GM12878 (cell line): ENCODE measurements at regions not wholly inside any gene's neighbourhood (a gene's known extent, or its start where the extent isn't known, plus 50 kb on each side); places are given as distances from the start of the nearest gene placed in this dataset.

Experiments used
- ATAC-seq: fragments of 200-7000 bp; cut with Tn5 transposase; 3 replicates; pipeline ENCODE4 v1.9.1; 2020; ENCODE audit warnings: mild to moderate bottlenecking, moderate library complexity
- BruUV-seq: library from RNA; stranded (reverse); fragments of 400-500 nt; replicated peaks from 2 replicates; lab custom pipeline; 2021; lab: Mats Ljungman, UMichigan
- CTCF ChIA-PET: fragments of 300-600 bp; sonication (Branson Sonifier 250); formaldehyde crosslinking; extraction: SDS; loops from one replicate; lab custom pipeline; 2021; ENCODE audit warnings: inconsistent platforms; lab: Yijun Ruan, JAX
- POLR2A ChIA-PET: fragments of 350-600 bp; formaldehyde crosslinking; extraction: SDS; loops from one replicate; lab custom pipeline; 2021; ENCODE audit warnings: inconsistent platforms; lab: Charles Lee
- RAD21 ChIA-PET: fragments of 300-600 bp; sonication (Branson Sonifier 250); formaldehyde crosslinking; loops from one replicate; lab custom pipeline; 2023; ENCODE audit warnings: antibody characterized with exemption; ENCODE audit not compliant: unreplicated experiment; lab: Charles Lee
- SMC1A ChIA-PET: fragments of 300-600 bp; sonication (Branson Sonifier 250); formaldehyde crosslinking; loops from one replicate; lab custom pipeline; 2023; ENCODE audit not compliant: unreplicated experiment, uncharacterized antibody; lab: Charles Lee
- DNase-seq: peaks from one replicate; pipeline ENCODE4 v3.0.0-alpha.2; 2011; ENCODE audit warnings: low read depth, low spot score
- FAIRE-seq: peaks from 3 replicates; lab custom pipeline; 2011; peaks lifted over from hg19 to GRCh38; lab: Jason Lieb, UNC
- H2AFZ ChIP-seq: 2 replicates; pipeline ENCODE4 v1.6.0; 2011; ENCODE audit warnings: low read depth, low read length, control low read depth; ENCODE audit not compliant: control insufficient read depth
- H3K27ac ChIP-seq: 2 replicates; pipeline ENCODE4 v1.5.1; 2011; ENCODE audit warnings: control low read depth; ENCODE audit not compliant: control insufficient read depth, insufficient read depth
- H3K27me3 ChIP-seq, 2 experiments: replicated peaks in 1 of 2; 2 replicates each; pipeline versions ENCODE4 v1.6.0 to v1.6.1; 2011; ENCODE audit warnings: low read length in 1 of 2; ENCODE audit not compliant: control insufficient read depth in 2 of 2, insufficient read depth in 2 of 2
- H3K36me3 ChIP-seq, 2 experiments: 2 replicates each; pipeline ENCODE4 v1.5.1; 2011; ENCODE audit warnings: low read length in 1 of 2; ENCODE audit not compliant: control insufficient read depth in 2 of 2, insufficient read depth in 2 of 2
- H3K4me1 ChIP-seq: 2 replicates; pipeline ENCODE4 v1.6.1; 2011; ENCODE audit warnings: mild to moderate bottlenecking, low read length, moderate library complexity, mixed read lengths; ENCODE audit not compliant: control insufficient read depth, insufficient read depth
- H3K4me2 ChIP-seq: 2 replicates; pipeline ENCODE4 v1.6.0; 2011; ENCODE audit warnings: control low read depth; ENCODE audit not compliant: control insufficient read depth, insufficient read depth
- H3K4me3 ChIP-seq: fragments of 200-600 bp; sonication (generic); 2 replicates; pipeline ENCODE4 v1.5.1; 2016
- H3K79me2 ChIP-seq: 2 replicates; pipeline ENCODE4 v1.6.0; 2011; ENCODE audit warnings: low read length; ENCODE audit not compliant: control insufficient read depth, insufficient read depth
- H3K9ac ChIP-seq: 2 replicates; pipeline ENCODE4 v1.8.0; 2011; ENCODE audit warnings: low read length, control low read depth, mixed read lengths; ENCODE audit not compliant: control insufficient read depth, insufficient read depth
- H3K9me3 ChIP-seq: replicated peaks from 3 replicates; pipeline ENCODE4 v1.5.1; 2011; ENCODE audit warnings: mild to moderate bottlenecking, low read length; ENCODE audit not compliant: control insufficient read depth, insufficient read depth
- H4K20me1 ChIP-seq: 2 replicates; pipeline ENCODE4 v1.6.0; 2011; ENCODE audit not compliant: control insufficient read depth, insufficient read depth
- BHLHE40 ChIP-seq, 2 experiments: fragments of 450-650 bp in 1 of 2; IDR thresholded peaks; 2 replicates each; pipeline ENCODE4 v1.6.1; 2011 to 2017; ENCODE audit warnings: low read depth in 2 of 2, borderline replicate concordance in 1 of 2, improper control_type of control experiment in 1 of 2, low read length in 1 of 2, mild to moderate bottlenecking in 1 of 2
- CEBPB ChIP-seq, 2 experiments: fragments of 150-350 bp in 1 of 2; IDR thresholded peaks; 2 replicates each; pipeline ENCODE4 v1.6.1; 2012 to 2014; ENCODE audit warnings: low read depth in 2 of 2, low read length in 2 of 2, borderline replicate concordance in 1 of 2, inconsistent platforms in 1 of 2
- CHD2 ChIP-seq: IDR thresholded peaks from 2 replicates; pipeline ENCODE4 v1.6.1; 2011; ENCODE audit warnings: low read depth, low read length, improper control_type of control experiment, borderline replicate concordance
- E2F8 ChIP-seq: fragments of 450-650 bp; IDR thresholded peaks from 2 replicates; pipeline ENCODE4 v1.6.1; 2018; ENCODE audit warnings: mild to moderate bottlenecking, low read depth, moderate library complexity; ENCODE audit not compliant: partially characterized antibody
- EED ChIP-seq: sonication (generic); IDR thresholded peaks from 2 replicates; pipeline ENCODE4 v1.6.1; 2016; ENCODE audit warnings: antibody characterized with exemption, low read depth
- EGR1 ChIP-seq, 2 experiments: IDR thresholded peaks; 1 replicate in 1 of 2; 2 replicates in 1 of 2; pipeline ENCODE4 v1.6.1; 2011 to 2012; ENCODE audit warnings: low read depth in 2 of 2, low read length in 2 of 2, borderline replicate concordance in 1 of 2, mild to moderate bottlenecking in 1 of 2, moderate library complexity in 1 of 2
- FOS ChIP-seq: IDR thresholded peaks from 3 replicates; pipeline ENCODE4 v1.6.1; 2011; ENCODE audit warnings: borderline replicate concordance; ENCODE audit not compliant: insufficient read length; ENCODE audit errors: extremely low read depth
- GABPA ChIP-seq: IDR thresholded peaks from 2 replicates; pipeline ENCODE4 v1.6.1; 2014; ENCODE audit warnings: antibody characterized with exemption, low read depth, mild to moderate bottlenecking, inconsistent platforms
- GATAD2B ChIP-seq: fragments of 450-650 bp; conservative IDR thresholded peaks from 2 replicates; pipeline ENCODE4 v1.6.1; 2017; ENCODE audit warnings: low read depth, mild to moderate bottlenecking, moderate library complexity
- HDGF ChIP-seq: fragments of 450-650 bp; IDR thresholded peaks from 2 replicates; pipeline ENCODE4 v1.6.1; 2016; ENCODE audit warnings: antibody characterized with exemption
- IKZF1 ChIP-seq: fragments of 450-650 bp; conservative IDR thresholded peaks from 2 replicates; pipeline ENCODE4 v1.6.1; 2017; ENCODE audit warnings: antibody characterized with exemption, mild to moderate bottlenecking
- IKZF2 ChIP-seq, 2 experiments: fragments of 450-650 bp; IDR thresholded peaks; 2 replicates each; pipeline ENCODE4 v1.6.1; 2017; ENCODE audit warnings: mild to moderate bottlenecking in 2 of 2, moderate library complexity in 2 of 2
- KAT2A ChIP-seq: conservative IDR thresholded peaks from 2 replicates; pipeline ENCODE4 v1.6.1; 2011; ENCODE audit warnings: low read depth, low read length; ENCODE audit not compliant: control insufficient read depth
- MLLT1 ChIP-seq: fragments of 450-650 bp; IDR thresholded peaks from 2 replicates; pipeline ENCODE4 v1.6.1; 2016; ENCODE audit warnings: mild to moderate bottlenecking
- MYB ChIP-seq: fragments of 150-350 bp; IDR thresholded peaks from 2 replicates; pipeline ENCODE4 v1.6.1; 2014; ENCODE audit warnings: mild to moderate bottlenecking, low read depth, low read length, borderline replicate concordance
- MYC ChIP-seq: IDR thresholded peaks from 2 replicates; pipeline ENCODE4 v1.6.1; 2011; ENCODE audit warnings: mild to moderate bottlenecking, low read length, moderate library complexity, inconsistent platforms; ENCODE audit not compliant: insufficient read depth, insufficient replicate concordance, insufficient read length, severe bottlenecking
- RELA ChIP-seq: fragments of 450-650 bp; IDR thresholded peaks from 2 replicates; pipeline ENCODE4 v1.8.0; 2014; ENCODE audit warnings: borderline replicate concordance; ENCODE audit not compliant: partially characterized antibody
- RFX5 ChIP-seq: IDR thresholded peaks from 2 replicates; pipeline ENCODE4 v1.6.1; 2011; ENCODE audit warnings: low read depth, low read length, improper control_type of control experiment
- SIX5 ChIP-seq: IDR thresholded peaks from 2 replicates; pipeline ENCODE4 v1.6.1; 2011; ENCODE audit warnings: mild to moderate bottlenecking, low read depth, low read length, moderate library complexity; ENCODE audit not compliant: severe bottlenecking
- SMAD5 ChIP-seq: IDR thresholded peaks from 2 replicates; pipeline ENCODE4 v1.6.1; 2016; ENCODE audit warnings: antibody characterized with exemption, low read depth
- SREBF2 ChIP-seq: IDR thresholded peaks from 2 replicates; pipeline ENCODE4 v1.6.1; 2012; ENCODE audit warnings: mild to moderate bottlenecking, low read length
- SUZ12 ChIP-seq: fragments of 200-600 bp; sonication (generic); IDR thresholded peaks from one replicate; pipeline ENCODE4 v1.6.1; 2018; ENCODE audit warnings: antibody characterized with exemption, mild to moderate bottlenecking; ENCODE audit not compliant: unreplicated experiment
- WGBS: methylation state at CpG from one replicate; pipeline ENCODE4 v1.1.6; 2016; ENCODE audit warnings: low lambda C conversion rate; ENCODE audit not compliant: insufficient replicate concordance, insufficient coverage; ENCODE audit errors: missing lambda C conversion rate; 5-methylcytosine and 5-hydroxymethylcytosine counted together
- in situ Hi-C: fragments of 300-500 bp; cut with MboI; formaldehyde crosslinking; loops from 9 replicates; pipeline ENCODE4 v1.14.3; 2018; ENCODE audit warnings: mixed read lengths
- intact Hi-C: fragments of 100-400 bp; cut with micrococcal nuclease; formaldehyde crosslinking; loops from one replicate; pipeline ENCODE4 v1.14.2; 2022; ENCODE audit not compliant: unreplicated experiment

GRCh38 chr3:2036076-2036475, 62.6 kb upstream of the CNTN4 start (continued):
- TF ChIP-seq RFX5 = no peak
- TF ChIP-seq MYB = no peak
- no peak for TF ChIP-seq BHLHE40 (IDR thresholded peaks at IDR 0.05; ENCODE audit: borderline replicate concordance in 1 of 2, low read depth in 2 of 2, low read length in 1 of 2)
- no peak for TF ChIP-seq CEBPB (IDR thresholded peaks at IDR 0.05; ENCODE audit: borderline replicate concordance in 1 of 2, low read depth in 2 of 2, low read length in 2 of 2)
- no peak for TF ChIP-seq HDGF
- no peak for TF ChIP-seq GABPA
- TF ChIP-seq FOS = no peak
- no peak for TF ChIP-seq KAT2A
- TF ChIP-seq, all 136 proteins: peak for 0

DNA sequence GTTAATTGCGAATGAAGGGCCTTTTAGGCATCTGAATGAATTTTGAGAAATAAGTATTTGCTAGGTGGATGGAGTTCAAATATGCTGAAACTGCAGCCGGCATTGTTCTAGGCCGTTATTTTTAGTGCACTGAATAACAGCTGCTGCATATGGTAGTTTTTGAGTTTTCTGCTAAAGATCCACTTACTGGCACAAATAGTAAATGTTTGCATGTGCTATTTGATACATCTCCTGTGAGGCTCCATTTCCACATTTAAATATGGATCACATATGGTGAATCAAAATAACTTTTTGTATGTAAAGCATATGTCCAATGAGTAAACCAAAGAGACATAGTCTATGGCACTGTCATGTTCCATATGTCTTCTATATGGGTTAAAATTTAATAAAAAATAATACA, 56.7 kb upstream of the CNTN4 start:
- H2AFZ ChIP-seq = no peak overlapping the region
- FAIRE-seq = no peak
- no TSS peak for BruUV-seq
- H3K36me3 ChIP-seq = no peaks in the 10 kb centered on the region
- no peaks in the 10 kb centered on the region for H3K79me2 ChIP-seq
- H4K20me1 ChIP-seq = no peaks in the 10 kb centered on the region
- no peak overlapping the region for H3K4me3 ChIP-seq
- intact Hi-C loops = no loop called here
- CTCF ChIA-PET = interaction anchor here (1.4 kb wide), 1 partner anchor 78 kb away, joined by 3 read pairs; no protein-coding TSS in a partner anchor
- POLR2A ChIA-PET = no interaction called here
- ATAC-seq = no peak
- no peak overlapping the region for H3K4me2 ChIP-seq
- no peaks in the 10 kb centered on the region for H3K4me1 ChIP-seq
- in situ Hi-C loops = no loop called here
- H3K9ac ChIP-seq = no peak overlapping the region
- RAD21 ChIA-PET = no interaction called here
- H3K27ac ChIP-seq = no peak overlapping the region
- 35% methylated on average over 3 of the region's 3 CpGs for whole genome bisulfite sequencing
- TF ChIP-seq EGR1 (IDR thresholded peaks at IDR 0.05; ENCODE audit: borderline replicate concordance in 1 of 2, low read depth in 2 of 2, low read length in 2 of 2) = no peak
- no peak for TF ChIP-seq SMAD5
- no peak for TF ChIP-seq SIX5
- no peak for TF ChIP-seq SUZ12
- no peak for TF ChIP-seq E2F8
- TF ChIP-seq GATAD2B = no peak
- TF ChIP-seq SREBF2 = no peak
- no peak for TF ChIP-seq MLLT1
- no peak for TF ChIP-seq RELA
- TF ChIP-seq MYC = no peak
- no peak for TF ChIP-seq CHD2
- no peak for TF ChIP-seq IKZF2 (IDR thresholded peaks at IDR 0.05)
- TF ChIP-seq EED = no peak
- no peak for TF ChIP-seq IKZF1
- TF ChIP-seq BHLHE40 (IDR thresholded peaks at IDR 0.05; ENCODE audit: borderline replicate concordance in 1 of 2, low read depth in 2 of 2, low read length in 1 of 2) = no peak
- SMC1A ChIA-PET = no interaction called here
- H3K9me3 ChIP-seq = no peaks in the 10 kb centered on the region
- no peak for DNase-seq
- no peaks in the 10 kb centered on the region for H3K27me3 ChIP-seq
